SK-N-SH treated with all-trans-retinoic acid at 6 μM for 48 hours (cell line): ENCODE measurements at regions not wholly inside any gene's neighbourhood (a gene's known extent, or its start where the extent isn't known, plus 50 kb on each side); places are given as distances from the start of the nearest gene placed in this dataset.

Source experiments
- ATAC-seq: fragments of 200-7000 bp; cut with Tn5 transposase; 3 replicates; pipeline ENCODE4 v1.9.1; 2020; ENCODE audit warnings: mild to moderate bottlenecking, moderate library complexity
- ARNTL ChIP-seq: fragments of 450-650 bp; formaldehyde crosslinking; IDR thresholded peaks from 2 replicates; pipeline ENCODE4 v1.5.0; 2020; ENCODE audit warnings: low read depth, mild to moderate bottlenecking, moderate library complexity, borderline replicate concordance
- BACH2 ChIP-seq: fragments of 250-450 bp; sonication (Bioruptor Pico); IDR thresholded peaks from 2 replicates; pipeline ENCODE4 v1.9.0; 2021; ENCODE audit warnings: mild to moderate bottlenecking, borderline replicate concordance
- CSDC2 ChIP-seq: fragments of 250-450 bp; sonication (Bioruptor Pico); IDR thresholded peaks from 2 replicates; pipeline ENCODE4 v1.5.0; 2020; ENCODE audit warnings: mild to moderate bottlenecking, moderate library complexity
- ESRRG ChIP-seq: fragments of 250-450 bp; sonication (Bioruptor Pico); IDR thresholded peaks from 2 replicates; pipeline ENCODE4 v1.6.1; 2021; ENCODE audit warnings: mild to moderate bottlenecking
- GLIS3 ChIP-seq: fragments of 250-450 bp; sonication (Bioruptor Pico); IDR thresholded peaks from 2 replicates; pipeline ENCODE4 v1.5.0; 2020; ENCODE audit warnings: mild to moderate bottlenecking, moderate library complexity
- ISL1 ChIP-seq: fragments of 250-450 bp; sonication (Bioruptor Pico); IDR thresholded peaks from 2 replicates; pipeline ENCODE4 v2.1.2; 2022; ENCODE audit warnings: mild to moderate bottlenecking, moderate library complexity
- OSR1 ChIP-seq: fragments of 250-450 bp; sonication (Bioruptor Pico); IDR thresholded peaks from 2 replicates; pipeline ENCODE4 v1.8.0; 2022; ENCODE audit warnings: moderate library complexity, mild to moderate bottlenecking, inconsistent platforms
- PPARA ChIP-seq: fragments of 250-450 bp; sonication (Bioruptor Pico); IDR thresholded peaks from 2 replicates; pipeline ENCODE4 v1.5.0; 2020; ENCODE audit warnings: mild to moderate bottlenecking, borderline replicate concordance
- RARB ChIP-seq: fragments of 250-450 bp; sonication (Bioruptor Pico); IDR thresholded peaks from 2 replicates; pipeline ENCODE4 v1.8.0; 2021; ENCODE audit warnings: mild to moderate bottlenecking, moderate library complexity
- TCF4 ChIP-seq: fragments of 250-450 bp; sonication (Bioruptor Pico); IDR thresholded peaks from 2 replicates; pipeline ENCODE4 v1.8.0; 2021; ENCODE audit warnings: mild to moderate bottlenecking, moderate library complexity, borderline replicate concordance
- TOX ChIP-seq: fragments of 250-450 bp; sonication (Bioruptor Pico); IDR thresholded peaks from 2 replicates; pipeline ENCODE4 v1.8.0; 2021; ENCODE audit warnings: mild to moderate bottlenecking, moderate library complexity, borderline replicate concordance
- ZC3H10 ChIP-seq: fragments of 250-450 bp; sonication (Bioruptor Pico); IDR thresholded peaks from 2 replicates; pipeline ENCODE4 v1.5.1; 2021; ENCODE audit warnings: mild to moderate bottlenecking, moderate library complexity
- ZFP3 ChIP-seq: fragments of 250-450 bp; sonication (Bioruptor Pico); IDR thresholded peaks from 2 replicates; pipeline ENCODE4 v1.5.0; 2020; ENCODE audit warnings: mild to moderate bottlenecking, moderate library complexity
- ZNF565 ChIP-seq: fragments of 450-650 bp; formaldehyde crosslinking; conservative IDR thresholded peaks from 2 replicates; pipeline ENCODE4 v1.5.0; 2020; ENCODE audit warnings: low read depth, mild to moderate bottlenecking, moderate library complexity
- ZNF70 ChIP-seq: fragments of 450-650 bp; formaldehyde crosslinking; IDR thresholded peaks from 2 replicates; pipeline ENCODE4 v1.5.0; 2020; ENCODE audit warnings: mild to moderate bottlenecking, moderate library complexity
- TF ChIP-seq, protein P1 (sequence below): fragments of 250-450 bp; sonication (Bioruptor Pico); IDR thresholded peaks from 2 replicates; pipeline ENCODE4 v1.5.1; 2020; ENCODE audit warnings: low read depth, mild to moderate bottlenecking, moderate library complexity
- TF ChIP-seq, protein P2 (sequence below): fragments of 250-450 bp; sonication (Bioruptor Pico); IDR thresholded peaks from 2 replicates; pipeline ENCODE4 v1.8.0; 2020; ENCODE audit warnings: mild to moderate bottlenecking, moderate library complexity, borderline replicate concordance
- TF ChIP-seq, protein P3 (sequence below): fragments of 250-450 bp; sonication (Bioruptor Pico); IDR thresholded peaks from 2 replicates; pipeline ENCODE4 v1.8.0; 2021; ENCODE audit warnings: low read depth, mild to moderate bottlenecking, moderate library complexity, borderline replicate concordance
- TF ChIP-seq, protein P4 (sequence below): fragments of 250-450 bp; sonication (Bioruptor Pico); IDR thresholded peaks from 2 replicates; pipeline ENCODE4 v1.5.1; 2021; ENCODE audit warnings: mild to moderate bottlenecking, moderate library complexity
- TF ChIP-seq, protein P5 (sequence below): fragments of 250-450 bp; sonication (Bioruptor Pico); IDR thresholded peaks from 2 replicates; pipeline ENCODE4 v1.5.0; 2020; ENCODE audit warnings: mild to moderate bottlenecking, moderate library complexity

DNA sequence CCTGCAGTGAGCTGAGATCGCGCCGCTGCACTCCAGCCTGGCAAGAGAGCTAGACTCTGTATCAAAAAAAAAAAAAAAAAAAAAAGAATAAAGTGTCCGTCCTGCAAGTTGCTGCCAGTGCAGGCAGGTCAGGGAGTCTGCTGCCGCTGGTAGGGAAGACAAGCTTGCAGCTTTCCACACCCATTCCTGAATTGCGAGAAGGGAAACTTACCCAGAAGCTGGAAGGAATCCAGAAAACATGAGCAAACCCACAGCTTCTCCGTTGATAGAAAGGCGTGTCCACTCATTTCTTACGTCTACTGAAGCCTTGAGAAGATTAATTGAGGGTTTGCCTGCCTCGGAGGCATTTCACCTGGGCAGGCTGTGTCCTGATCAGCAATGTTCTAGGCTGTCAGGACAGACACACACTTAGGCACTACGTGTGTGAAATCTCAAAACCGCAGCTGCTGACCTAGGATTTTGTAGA, 61.6 kb upstream of the DSP start:
- TF ChIP-seq TCF4 (CRISPR knock-in tag) (no peak), ZFP3 (CRISPR knock-in tag) (no peak), GLIS3 (CRISPR knock-in tag) (no peak), ESRRG (no peak), BACH2 (no peak), ARNTL (no peak), OSR1 (CRISPR knock-in tag) (no peak), CSDC2 (no peak)
- TF ChIP-seq, protein P1, sequence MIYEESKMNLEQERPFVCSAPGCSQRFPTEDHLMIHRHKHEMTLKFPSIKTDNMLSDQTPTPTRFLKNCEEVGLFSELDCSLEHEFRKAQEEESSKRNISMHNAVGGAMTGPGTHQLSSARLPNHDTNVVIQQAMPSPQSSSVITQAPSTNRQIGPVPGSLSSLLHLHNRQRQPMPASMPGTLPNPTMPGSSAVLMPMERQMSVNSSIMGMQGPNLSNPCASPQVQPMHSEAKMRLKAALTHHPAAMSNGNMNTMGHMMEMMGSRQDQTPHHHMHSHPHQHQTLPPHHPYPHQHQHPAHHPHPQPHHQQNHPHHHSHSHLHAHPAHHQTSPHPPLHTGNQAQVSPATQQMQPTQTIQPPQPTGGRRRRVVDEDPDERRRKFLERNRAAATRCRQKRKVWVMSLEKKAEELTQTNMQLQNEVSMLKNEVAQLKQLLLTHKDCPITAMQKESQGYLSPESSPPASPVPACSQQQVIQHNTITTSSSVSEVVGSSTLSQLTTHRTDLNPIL (CRISPR knock-in tag), result no peak
- TF ChIP-seq, protein P2, sequence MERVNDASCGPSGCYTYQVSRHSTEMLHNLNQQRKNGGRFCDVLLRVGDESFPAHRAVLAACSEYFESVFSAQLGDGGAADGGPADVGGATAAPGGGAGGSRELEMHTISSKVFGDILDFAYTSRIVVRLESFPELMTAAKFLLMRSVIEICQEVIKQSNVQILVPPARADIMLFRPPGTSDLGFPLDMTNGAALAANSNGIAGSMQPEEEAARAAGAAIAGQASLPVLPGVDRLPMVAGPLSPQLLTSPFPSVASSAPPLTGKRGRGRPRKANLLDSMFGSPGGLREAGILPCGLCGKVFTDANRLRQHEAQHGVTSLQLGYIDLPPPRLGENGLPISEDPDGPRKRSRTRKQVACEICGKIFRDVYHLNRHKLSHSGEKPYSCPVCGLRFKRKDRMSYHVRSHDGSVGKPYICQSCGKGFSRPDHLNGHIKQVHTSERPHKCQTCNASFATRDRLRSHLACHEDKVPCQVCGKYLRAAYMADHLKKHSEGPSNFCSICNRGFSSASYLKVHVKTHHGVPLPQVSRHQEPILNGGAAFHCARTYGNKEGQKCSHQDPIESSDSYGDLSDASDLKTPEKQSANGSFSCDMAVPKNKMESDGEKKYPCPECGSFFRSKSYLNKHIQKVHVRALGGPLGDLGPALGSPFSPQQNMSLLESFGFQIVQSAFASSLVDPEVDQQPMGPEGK (CRISPR knock-in tag), result no peak
- TF ChIP-seq, protein P3, sequence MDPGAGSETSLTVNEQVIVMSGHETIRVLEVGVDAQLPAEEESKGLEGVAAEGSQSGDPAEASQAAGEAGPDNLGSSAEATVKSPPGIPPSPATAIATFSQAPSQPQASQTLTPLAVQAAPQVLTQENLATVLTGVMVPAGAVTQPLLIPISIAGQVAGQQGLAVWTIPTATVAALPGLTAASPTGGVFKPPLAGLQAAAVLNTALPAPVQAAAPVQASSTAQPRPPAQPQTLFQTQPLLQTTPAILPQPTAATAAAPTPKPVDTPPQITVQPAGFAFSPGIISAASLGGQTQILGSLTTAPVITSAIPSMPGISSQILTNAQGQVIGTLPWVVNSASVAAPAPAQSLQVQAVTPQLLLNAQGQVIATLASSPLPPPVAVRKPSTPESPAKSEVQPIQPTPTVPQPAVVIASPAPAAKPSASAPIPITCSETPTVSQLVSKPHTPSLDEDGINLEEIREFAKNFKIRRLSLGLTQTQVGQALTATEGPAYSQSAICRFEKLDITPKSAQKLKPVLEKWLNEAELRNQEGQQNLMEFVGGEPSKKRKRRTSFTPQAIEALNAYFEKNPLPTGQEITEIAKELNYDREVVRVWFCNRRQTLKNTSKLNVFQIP (CRISPR knock-in tag), result no peak
- TF ChIP-seq, protein P4, sequence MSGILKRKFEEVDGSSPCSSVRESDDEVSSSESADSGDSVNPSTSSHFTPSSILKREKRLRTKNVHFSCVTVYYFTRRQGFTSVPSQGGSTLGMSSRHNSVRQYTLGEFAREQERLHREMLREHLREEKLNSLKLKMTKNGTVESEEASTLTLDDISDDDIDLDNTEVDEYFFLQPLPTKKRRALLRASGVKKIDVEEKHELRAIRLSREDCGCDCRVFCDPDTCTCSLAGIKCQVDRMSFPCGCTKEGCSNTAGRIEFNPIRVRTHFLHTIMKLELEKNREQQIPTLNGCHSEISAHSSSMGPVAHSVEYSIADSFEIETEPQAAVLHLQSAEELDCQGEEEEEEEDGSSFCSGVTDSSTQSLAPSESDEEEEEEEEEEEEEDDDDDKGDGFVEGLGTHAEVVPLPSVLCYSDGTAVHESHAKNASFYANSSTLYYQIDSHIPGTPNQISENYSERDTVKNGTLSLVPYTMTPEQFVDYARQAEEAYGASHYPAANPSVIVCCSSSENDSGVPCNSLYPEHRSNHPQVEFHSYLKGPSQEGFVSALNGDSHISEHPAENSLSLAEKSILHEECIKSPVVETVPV, result no peak
- peak; percentile 32; the same call in 1 of the 3 replicates for ATAC-seq

DNA sequence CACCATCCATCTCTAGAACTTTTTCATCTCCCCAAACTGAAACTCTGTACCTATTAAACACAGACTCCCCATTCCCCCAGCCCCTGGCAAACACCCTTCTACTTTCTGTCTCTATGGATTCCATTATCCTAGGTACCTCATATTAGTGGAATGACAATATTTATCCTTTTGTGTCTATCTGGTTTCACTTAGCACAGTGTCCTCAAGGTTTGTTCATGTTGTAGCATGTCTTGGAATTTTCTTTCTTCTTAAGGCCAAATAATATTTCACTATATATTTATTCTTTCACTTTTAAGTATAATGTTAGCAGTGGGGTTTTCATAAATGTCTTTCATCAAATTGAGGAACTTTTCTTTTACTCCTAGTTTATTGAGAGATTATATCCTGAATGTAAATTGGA, 56.8 kb upstream of the DSP start:
- TF ChIP-seq ARNTL (no peak), ZNF70 (CRISPR knock-in tag) (no peak), RARB (CRISPR knock-in tag) (no peak), PPARA (CRISPR knock-in tag) (no peak), BACH2 (no peak), ZNF565 (no peak), TOX (CRISPR knock-in tag) (no peak), CSDC2 (no peak)
- TF ChIP-seq, protein P4, result no peak
- no peak for ATAC-seq

DNA sequence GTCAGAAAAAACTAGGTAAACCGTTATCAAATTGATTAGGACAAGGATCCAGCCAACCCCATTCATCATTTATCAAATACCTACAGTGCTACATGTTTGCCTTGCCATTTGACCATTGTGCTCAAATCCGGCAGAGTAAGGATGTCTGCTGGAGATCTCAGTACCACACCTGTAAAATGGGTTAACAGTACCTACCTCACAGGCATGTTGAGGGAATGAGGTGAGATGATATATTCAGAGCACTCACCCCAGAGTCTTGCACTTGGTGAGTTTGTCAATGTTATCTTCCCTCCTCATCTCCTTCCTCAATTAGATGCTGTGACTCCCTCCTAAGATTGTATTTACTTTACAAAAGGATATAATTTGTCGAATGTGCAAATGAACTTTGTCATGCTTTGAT, 54.5 kb upstream of the DSP start:
- TF ChIP-seq TOX (CRISPR knock-in tag) (no peak), GLIS3 (CRISPR knock-in tag) (no peak), ISL1 (CRISPR knock-in tag) (no peak), CSDC2 (no peak), ZNF70 (CRISPR knock-in tag) (no peak), PPARA (CRISPR knock-in tag) (no peak), TCF4 (CRISPR knock-in tag) (no peak), ZC3H10 (no peak), ZFP3 (CRISPR knock-in tag) (no peak), RARB (CRISPR knock-in tag) (no peak), ESRRG (no peak), ARNTL (no peak), ZNF565 (no peak)
- TF ChIP-seq, protein P5, sequence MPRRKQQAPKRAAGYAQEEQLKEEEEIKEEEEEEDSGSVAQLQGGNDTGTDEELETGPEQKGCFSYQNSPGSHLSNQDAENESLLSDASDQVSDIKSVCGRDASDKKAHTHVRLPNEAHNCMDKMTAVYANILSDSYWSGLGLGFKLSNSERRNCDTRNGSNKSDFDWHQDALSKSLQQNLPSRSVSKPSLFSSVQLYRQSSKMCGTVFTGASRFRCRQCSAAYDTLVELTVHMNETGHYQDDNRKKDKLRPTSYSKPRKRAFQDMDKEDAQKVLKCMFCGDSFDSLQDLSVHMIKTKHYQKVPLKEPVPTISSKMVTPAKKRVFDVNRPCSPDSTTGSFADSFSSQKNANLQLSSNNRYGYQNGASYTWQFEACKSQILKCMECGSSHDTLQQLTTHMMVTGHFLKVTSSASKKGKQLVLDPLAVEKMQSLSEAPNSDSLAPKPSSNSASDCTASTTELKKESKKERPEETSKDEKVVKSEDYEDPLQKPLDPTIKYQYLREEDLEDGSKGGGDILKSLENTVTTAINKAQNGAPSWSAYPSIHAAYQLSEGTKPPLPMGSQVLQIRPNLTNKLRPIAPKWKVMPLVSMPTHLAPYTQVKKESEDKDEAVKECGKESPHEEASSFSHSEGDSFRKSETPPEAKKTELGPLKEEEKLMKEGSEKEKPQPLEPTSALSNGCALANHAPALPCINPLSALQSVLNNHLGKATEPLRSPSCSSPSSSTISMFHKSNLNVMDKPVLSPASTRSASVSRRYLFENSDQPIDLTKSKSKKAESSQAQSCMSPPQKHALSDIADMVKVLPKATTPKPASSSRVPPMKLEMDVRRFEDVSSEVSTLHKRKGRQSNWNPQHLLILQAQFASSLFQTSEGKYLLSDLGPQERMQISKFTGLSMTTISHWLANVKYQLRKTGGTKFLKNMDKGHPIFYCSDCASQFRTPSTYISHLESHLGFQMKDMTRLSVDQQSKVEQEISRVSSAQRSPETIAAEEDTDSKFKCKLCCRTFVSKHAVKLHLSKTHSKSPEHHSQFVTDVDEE (CRISPR knock-in tag), result no peak
- TF ChIP-seq, protein P3 (CRISPR knock-in tag), result no peak
- TF ChIP-seq, protein P1 (CRISPR knock-in tag), result no peak
- ATAC-seq, result no peak
